Upper lobe of left lung (tissue), 6 donors: ENCODE measurements at regions not wholly inside any gene's neighbourhood (a gene's known extent, or its start where the extent isn't known, plus 50 kb on each side); places are given as distances from the start of the nearest gene placed in this dataset.

ENCODE experiments used
- ATAC-seq, 2 donors: fragments of 200-7000 bp; cut with Tn5 transposase; one replicate each; pipeline ENCODE4 v1.9.1; 2022; ENCODE audit warnings: mild to moderate bottlenecking in 2 of 2, moderate library complexity in 2 of 2; ENCODE audit not compliant: low FRiP score in 2 of 2
- DNase-seq, 2 donors: peaks; one replicate each; pipeline ENCODE4 v3.0.0-alpha.2; 2019 to 2020
- H3K27ac ChIP-seq, 4 donors: fragments of 200-600 bp; sonication (generic); one replicate each; pipeline ENCODE4 v1.5.1; 2016 to 2019
- H3K27me3 ChIP-seq, 4 donors: fragments of 200-600 bp; sonication (generic); one replicate each; pipeline ENCODE4 v1.5.1; 2017 to 2019
- H3K36me3 ChIP-seq, 4 donors: fragments of 200-600 bp; sonication (generic); one replicate each; pipeline ENCODE4 v1.5.1; 2016 to 2019
- H3K4me1 ChIP-seq, 4 donors: fragments of 200-600 bp; sonication (generic); one replicate each; pipeline ENCODE4 v1.5.1; 2018 to 2019
- H3K4me3 ChIP-seq, 4 donors: fragments of 200-600 bp; sonication (generic); one replicate each; pipeline ENCODE4 v1.5.1; 2017 to 2019; ENCODE audit warnings: mild to moderate bottlenecking in 2 of 4, moderate library complexity in 1 of 4
- H3K9me3 ChIP-seq, 4 donors: fragments of 200-600 bp; sonication (generic); one replicate each; pipeline ENCODE4 v1.5.1; 2018 to 2019
- EP300 ChIP-seq, 4 donors: sonication (generic); formaldehyde crosslinking; IDR thresholded peaks; one replicate each; pipeline ENCODE4 v1.5.1; 2017; ENCODE audit warnings: antibody characterized with exemption in 4 of 4, control low read depth in 2 of 4
- POLR2A ChIP-seq, 4 donors: fragments of 450-650 bp; IDR thresholded peaks; one replicate each; pipeline ENCODE4 v1.5.1; 2016 to 2017; ENCODE audit warnings: antibody characterized with exemption in 4 of 4, mild to moderate bottlenecking in 2 of 4
- POLR2AphosphoS5 ChIP-seq, 2 donors: sonication (generic); formaldehyde crosslinking; IDR thresholded peaks; one replicate each; pipeline ENCODE4 v1.5.1; 2017; ENCODE audit warnings: antibody characterized with exemption in 2 of 2
- WGBS, 2 donors: methylation state at CpG; one replicate each; pipeline ENCODE4 v1.1.5; 2017 to 2018; 5-methylcytosine and 5-hydroxymethylcytosine counted together
- TF ChIP-seq, protein P1 (sequence below), 6 experiments: fragments of 450-650 bp in 4 of 6; fragments of 200-600 bp in 2 of 6; sonication (generic) in 2 of 6; IDR thresholded peaks; one replicate each; pipeline ENCODE4 v1.5.1; 2016 to 2019; ENCODE audit warnings: antibody characterized with exemption in 6 of 6
- donor health status: DM: no; HTN: no; CAD: no; lungs with moderate emphysema.
- donor health status: DM: no; HTN: yes; CAD: no; lungs with severe emphysema.

DNA sequence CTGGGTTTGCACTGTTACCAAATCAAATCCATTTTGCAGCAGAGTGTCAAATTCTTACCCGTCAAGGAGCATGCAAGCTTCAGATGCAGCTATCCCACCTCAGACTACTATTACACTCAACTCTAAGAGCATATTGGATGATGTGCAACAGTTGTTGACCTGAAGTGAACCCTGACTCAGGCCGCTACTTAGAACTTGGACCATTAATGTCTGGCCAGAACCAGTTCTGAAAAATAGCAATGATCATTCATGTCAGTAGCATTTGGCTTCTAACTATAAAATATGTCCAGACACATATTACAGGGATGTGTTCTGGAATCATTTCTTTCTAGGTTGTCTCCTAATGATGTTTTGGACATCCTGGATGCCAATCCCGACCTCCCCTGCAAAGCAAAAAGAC lies 135.5 kb upstream of the PKDCC start:
- WGBS, 2 donors, result 79 to 81% methylated on average over 3 of the region's 3 CpGs
- Histone ChIP-seq H3K4me3 (no peak overlapping the region), H3K4me1 (peaks cover 0 to 3% (median 0%) of the 10 kb centered on the region in 4 donors), H3K9me3 (no peaks in the 10 kb centered on the region), H3K36me3 (no peaks in the 10 kb centered on the region), H3K27ac (no peak overlapping the region), H3K27me3 (no peaks in the 10 kb centered on the region)
- DNase-seq (no peak), ATAC-seq (peak in 1 of 2 donors; percentile 80)
- no peak for TF ChIP-seq POLR2A (IDR thresholded peaks at IDR 0.05)
- no peak for TF ChIP-seq POLR2AphosphoS5 (IDR thresholded peaks at IDR 0.05)
- no peak for TF ChIP-seq EP300 (IDR thresholded peaks at IDR 0.05)
- TF ChIP-seq, protein P1, sequence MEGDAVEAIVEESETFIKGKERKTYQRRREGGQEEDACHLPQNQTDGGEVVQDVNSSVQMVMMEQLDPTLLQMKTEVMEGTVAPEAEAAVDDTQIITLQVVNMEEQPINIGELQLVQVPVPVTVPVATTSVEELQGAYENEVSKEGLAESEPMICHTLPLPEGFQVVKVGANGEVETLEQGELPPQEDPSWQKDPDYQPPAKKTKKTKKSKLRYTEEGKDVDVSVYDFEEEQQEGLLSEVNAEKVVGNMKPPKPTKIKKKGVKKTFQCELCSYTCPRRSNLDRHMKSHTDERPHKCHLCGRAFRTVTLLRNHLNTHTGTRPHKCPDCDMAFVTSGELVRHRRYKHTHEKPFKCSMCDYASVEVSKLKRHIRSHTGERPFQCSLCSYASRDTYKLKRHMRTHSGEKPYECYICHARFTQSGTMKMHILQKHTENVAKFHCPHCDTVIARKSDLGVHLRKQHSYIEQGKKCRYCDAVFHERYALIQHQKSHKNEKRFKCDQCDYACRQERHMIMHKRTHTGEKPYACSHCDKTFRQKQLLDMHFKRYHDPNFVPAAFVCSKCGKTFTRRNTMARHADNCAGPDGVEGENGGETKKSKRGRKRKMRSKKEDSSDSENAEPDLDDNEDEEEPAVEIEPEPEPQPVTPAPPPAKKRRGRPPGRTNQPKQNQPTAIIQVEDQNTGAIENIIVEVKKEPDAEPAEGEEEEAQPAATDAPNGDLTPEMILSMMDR (IDR thresholded peaks at IDR 0.05), result no peak

DNA sequence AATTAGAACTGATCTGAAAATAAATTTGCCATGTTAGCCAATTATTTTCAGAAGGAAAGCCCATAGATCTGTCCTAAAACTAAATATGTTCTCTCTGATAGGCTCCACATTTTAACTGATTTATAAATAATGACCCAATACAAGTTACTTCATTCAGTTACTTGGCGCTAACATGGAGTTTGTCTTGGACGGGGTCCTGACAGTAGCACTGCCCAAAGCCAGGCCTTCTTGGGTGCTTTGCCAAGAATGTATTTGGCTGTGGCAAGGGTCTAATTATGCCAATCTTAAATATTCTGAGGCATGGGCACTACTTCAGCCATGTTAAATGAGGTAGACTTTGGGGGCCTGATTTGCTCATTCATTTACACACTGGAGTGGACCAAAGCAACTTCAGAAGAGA lies 135.0 kb upstream of the PKDCC start:
- Histone ChIP-seq H3K36me3 (no peaks in the 10 kb centered on the region), H3K9me3 (no peaks in the 10 kb centered on the region), H3K4me3 (no peak overlapping the region), H3K4me1 (peaks cover 0 to 3% (median 0%) of the 10 kb centered on the region in 4 donors), H3K27me3 (no peaks in the 10 kb centered on the region), H3K27ac (no peak overlapping the region)
- ATAC-seq, result no peak
- no peak for DNase-seq
- 88 to 90% methylated on average over 2 of the region's 2 CpGs for WGBS, 2 donors
- TF ChIP-seq POLR2A (IDR thresholded peaks at IDR 0.05) (no peak), POLR2AphosphoS5 (IDR thresholded peaks at IDR 0.05) (no peak), EP300 (IDR thresholded peaks at IDR 0.05) (no peak)
- TF ChIP-seq, protein P1 (IDR thresholded peaks at IDR 0.05), result no peak

DNA sequence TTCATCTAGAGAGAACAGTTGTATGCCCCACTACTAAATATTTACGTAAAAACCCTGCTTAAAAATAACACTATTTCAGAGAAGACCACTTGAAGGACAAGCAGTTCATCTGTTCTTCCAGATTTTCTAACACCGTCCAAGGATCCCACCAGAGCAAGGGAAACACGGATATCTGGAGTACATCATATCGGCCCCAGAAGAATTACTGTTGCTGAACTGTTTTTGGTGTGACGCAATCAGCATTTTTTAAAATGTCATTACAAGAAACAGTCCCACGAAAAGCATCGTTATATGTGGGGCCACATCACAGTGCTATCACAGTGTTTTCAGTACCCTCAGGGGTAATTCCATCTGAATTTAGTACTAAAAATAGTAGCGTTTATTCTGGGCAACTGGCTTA lies 134.5 kb upstream of the PKDCC start:
- peaks cover 0 to 3% (median 0%) of the 10 kb centered on the region in 4 donors for H3K4me1 ChIP-seq
- H3K27ac ChIP-seq, result no peak overlapping the region
- ATAC-seq (peak in 1 of 2 donors; percentile 49), DNase-seq (no peak)
- H3K36me3 ChIP-seq, result no peaks in the 10 kb centered on the region
- H3K9me3 ChIP-seq, result no peaks in the 10 kb centered on the region
- H3K27me3 ChIP-seq, result no peaks in the 10 kb centered on the region
- TF ChIP-seq, protein P1 (IDR thresholded peaks at IDR 0.05), result no peak
- TF ChIP-seq POLR2AphosphoS5 (IDR thresholded peaks at IDR 0.05), result no peak
- TF ChIP-seq POLR2A (IDR thresholded peaks at IDR 0.05), result no peak
- no peak for TF ChIP-seq EP300 (IDR thresholded peaks at IDR 0.05)
- WGBS, 2 donors, result 87 to 90% methylated on average over 8 of the region's 8 CpGs
- H3K4me3 ChIP-seq, result no peak overlapping the region

DNA sequence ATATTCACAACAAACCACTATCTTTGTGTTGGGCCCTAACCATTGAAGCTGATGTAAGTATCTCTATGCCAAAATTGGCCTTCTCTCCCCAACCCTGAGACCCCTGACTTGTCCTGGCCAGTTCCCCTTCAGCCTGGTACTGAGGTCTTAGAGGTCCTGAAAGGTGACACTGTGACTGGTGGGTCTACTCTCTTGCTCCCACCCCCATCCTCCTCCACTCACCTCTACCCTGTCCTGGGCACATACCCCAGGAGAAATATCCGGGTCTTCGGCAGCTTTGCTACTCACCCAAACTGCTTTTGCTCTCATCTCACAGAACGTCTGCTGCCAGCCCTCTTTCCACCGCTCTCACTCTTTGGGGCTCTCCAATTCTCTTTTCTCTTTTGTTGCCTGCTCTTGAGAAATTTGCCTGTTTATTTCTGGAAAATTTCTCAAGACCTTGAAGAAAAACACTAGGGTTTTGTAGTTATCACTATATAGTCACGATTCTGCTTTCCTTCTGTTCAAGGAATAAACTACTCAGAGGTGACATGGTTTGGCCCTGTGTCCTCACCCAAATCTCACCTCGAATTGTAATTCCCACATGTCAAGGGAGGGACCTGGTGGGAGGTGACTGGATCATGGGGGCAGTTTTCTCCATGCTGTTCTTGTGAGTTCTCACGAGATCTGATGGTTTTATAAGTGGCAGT lies 133.8 kb upstream of the PKDCC start:
- H3K9me3 ChIP-seq, result no peaks in the 10 kb centered on the region
- no peaks in the 10 kb centered on the region for H3K27me3 ChIP-seq
- DNase-seq, result no peak
- TF ChIP-seq POLR2A (IDR thresholded peaks at IDR 0.05) (no peak), POLR2AphosphoS5 (IDR thresholded peaks at IDR 0.05) (no peak)
- H3K36me3 ChIP-seq, result no peaks in the 10 kb centered on the region
- 82 to 86% methylated on average over 7 of the region's 7 CpGs for WGBS, 2 donors
- H3K4me1 ChIP-seq, result peaks cover 0 to 3% (median 0%) of the 10 kb centered on the region in 4 donors
- no peak overlapping the region for H3K27ac ChIP-seq
- ATAC-seq, result no peak
- H3K4me3 ChIP-seq, result no peak overlapping the region

DNA sequence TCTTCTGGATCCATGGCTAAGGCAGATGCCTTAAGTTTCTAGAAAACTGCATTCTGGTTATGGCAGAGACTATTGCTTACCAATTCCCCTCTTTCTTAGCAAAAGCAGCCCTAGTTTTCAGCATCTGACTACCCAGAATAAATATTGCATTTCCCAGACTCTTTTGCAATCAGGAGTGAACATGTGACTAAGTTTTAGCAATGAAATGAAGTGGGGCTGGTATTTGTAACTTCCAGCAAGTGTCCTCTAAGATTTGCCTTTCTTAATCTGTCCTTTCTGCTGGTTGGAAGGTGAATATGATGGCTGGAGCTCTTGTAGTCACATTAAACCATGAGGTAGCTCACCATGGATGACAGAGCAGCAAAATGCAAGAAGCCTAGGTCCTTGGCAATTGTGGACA lies 132.9 kb upstream of the PKDCC start:
- Histone ChIP-seq H3K36me3 (no peaks in the 10 kb centered on the region), H3K27me3 (no peaks in the 10 kb centered on the region), H3K27ac (no peak overlapping the region), H3K4me3 (no peak overlapping the region), H3K9me3 (no peaks in the 10 kb centered on the region), H3K4me1 (peaks cover 0 to 3% (median 0%) of the 10 kb centered on the region in 4 donors)
- ATAC-seq, result no peak
- no peak for DNase-seq
- no peak for TF ChIP-seq EP300 (IDR thresholded peaks at IDR 0.05)
- TF ChIP-seq, protein P1 (IDR thresholded peaks at IDR 0.05), result no peak
- no peak for TF ChIP-seq POLR2A (IDR thresholded peaks at IDR 0.05)
- TF ChIP-seq POLR2AphosphoS5 (IDR thresholded peaks at IDR 0.05), result no peak
